NOMO-1 treated with DMSO at 0.1 percent for 48 hours (cell line): ENCODE measurements at regions not wholly inside any gene's neighbourhood (a gene's known extent, or its start where the extent isn't known, plus 50 kb on each side); places are given as distances from the start of the nearest gene placed in this dataset.

Experiments used
- DNase-seq: peaks from one replicate; lab custom pipeline; 2025; ENCODE audit not compliant: unreplicated experiment; lab: John Stamatoyannopoulos, UW

- DNase-seq: peak; percentile 1
Measured at GRCh38 chr5:68960456-68960855, 133.4 kb upstream of the SLC30A5 start.

GRCh38 chr5:68960961-68961360 is 132.9 kb upstream of the SLC30A5 start:
- no peak for DNase-seq

- no peak for DNase-seq
Measured at GRCh38 chr5:68961762-68962161, 132.1 kb upstream of the SLC30A5 start.

- peak; percentile 5 for DNase-seq
Measured at GRCh38 chr5:68962757-68963484, 130.9 kb upstream of the SLC30A5 start.

GRCh38 chr5:68964679-68965078 is 129.1 kb upstream of the SLC30A5 start:
- DNase-seq: no peak

DNA sequence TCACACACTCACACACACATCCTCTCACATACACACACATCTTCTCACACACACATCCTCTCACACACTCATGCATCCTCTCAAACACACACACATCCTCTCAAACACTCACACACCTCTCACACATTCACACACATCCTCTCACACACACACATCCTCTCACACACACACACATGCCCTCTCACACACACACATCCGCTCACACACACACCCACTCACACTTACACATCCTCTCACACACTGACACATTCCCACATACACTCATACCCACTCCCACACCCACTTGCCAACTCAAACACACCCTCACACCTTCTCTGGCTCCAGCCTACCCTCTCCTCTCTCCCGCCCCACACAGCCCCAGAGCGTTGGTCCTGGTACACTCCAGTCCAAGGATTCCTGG is 127.9 kb upstream of the SLC30A5 start:
- DNase-seq: no peak

- no peak for DNase-seq
Measured at GRCh38 chr5:68966596-68966995, 127.2 kb upstream of the SLC30A5 start.

DNA sequence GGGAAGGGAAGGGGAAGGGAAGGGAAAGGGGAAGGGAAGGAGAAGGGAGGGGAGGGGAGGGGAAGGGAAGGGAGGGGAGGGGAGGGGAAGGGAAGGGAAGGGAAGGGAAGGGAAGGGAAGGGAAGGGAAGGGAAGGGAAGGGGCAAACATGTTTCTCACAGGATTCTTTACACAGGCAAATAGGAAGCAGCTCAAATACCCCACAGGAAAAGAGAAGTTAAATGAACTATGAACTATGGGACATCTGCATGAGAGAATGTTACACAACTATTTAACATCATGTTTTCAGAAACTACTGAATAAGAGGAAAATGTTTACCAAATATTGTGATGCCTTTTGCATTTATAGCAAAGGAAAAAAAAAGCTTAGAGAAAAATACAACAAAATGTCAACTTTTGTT is 125.4 kb upstream of the SLC30A5 start:
- DNase-seq: peak; percentile 40

DNA sequence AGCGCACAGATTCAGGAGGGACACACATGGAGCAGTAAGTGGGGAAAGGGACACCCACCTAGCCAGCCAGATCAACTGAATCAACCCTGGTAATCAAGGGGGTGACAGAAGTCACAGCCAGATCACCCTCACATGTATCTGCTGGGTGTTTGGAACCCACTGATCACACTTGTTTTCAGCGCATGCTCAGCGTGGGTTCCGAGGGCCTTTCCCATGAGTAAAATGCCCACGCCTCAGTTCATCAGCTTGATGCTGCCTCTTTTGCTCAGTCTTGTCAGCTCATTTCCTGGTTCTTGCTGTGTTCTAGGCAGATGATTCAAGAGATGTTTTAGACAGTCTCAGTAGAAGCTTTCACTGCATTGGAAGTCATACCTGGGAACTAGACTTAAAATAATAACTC is 123.2 kb upstream of the SLC30A5 start:
- DNase-seq: no peak

GRCh38 chr5:68973696-68974095 is 120.1 kb upstream of the SLC30A5 start:
- DNase-seq: no peak

DNA sequence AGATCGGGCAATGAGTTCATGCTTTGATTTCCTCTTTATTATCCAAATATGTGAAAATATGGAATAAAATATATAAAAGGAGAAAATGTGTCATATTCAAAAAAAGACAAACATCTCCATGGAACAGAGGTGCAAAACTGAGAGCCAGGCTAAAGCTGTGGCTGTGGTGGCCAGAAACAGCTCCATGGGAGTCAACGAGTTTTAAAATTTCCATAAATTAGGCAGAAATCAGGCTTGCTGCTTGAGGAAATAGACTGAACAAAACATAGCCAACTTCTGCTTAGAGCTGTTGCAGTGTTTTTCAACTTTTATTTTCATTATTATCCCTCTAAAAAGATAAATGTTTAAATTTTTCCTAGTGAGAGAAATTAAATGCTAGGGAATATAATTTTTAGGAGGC is 110.8 kb upstream of the SLC30A5 start:
- DNase-seq: no peak

DNA sequence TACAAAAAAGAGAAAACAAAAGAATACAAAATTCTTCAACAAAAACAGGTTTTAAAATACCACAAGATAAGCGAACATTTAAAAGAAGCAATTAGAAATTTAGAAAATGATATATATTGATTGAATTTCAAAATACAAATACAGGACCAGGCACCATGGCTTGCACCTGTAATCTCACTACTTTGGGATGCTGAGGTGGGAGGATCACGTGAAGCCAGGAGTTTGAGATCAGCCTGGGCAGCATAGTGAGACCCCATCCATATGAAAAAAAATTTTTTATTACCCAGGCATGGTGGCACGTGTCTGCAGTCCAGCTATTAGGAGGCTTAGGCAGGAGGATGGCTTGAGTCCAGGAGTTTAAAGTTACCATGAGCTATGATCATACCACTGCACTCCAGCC is 109.9 kb upstream of the SLC30A5 start:
- DNase-seq: no peak

DNA sequence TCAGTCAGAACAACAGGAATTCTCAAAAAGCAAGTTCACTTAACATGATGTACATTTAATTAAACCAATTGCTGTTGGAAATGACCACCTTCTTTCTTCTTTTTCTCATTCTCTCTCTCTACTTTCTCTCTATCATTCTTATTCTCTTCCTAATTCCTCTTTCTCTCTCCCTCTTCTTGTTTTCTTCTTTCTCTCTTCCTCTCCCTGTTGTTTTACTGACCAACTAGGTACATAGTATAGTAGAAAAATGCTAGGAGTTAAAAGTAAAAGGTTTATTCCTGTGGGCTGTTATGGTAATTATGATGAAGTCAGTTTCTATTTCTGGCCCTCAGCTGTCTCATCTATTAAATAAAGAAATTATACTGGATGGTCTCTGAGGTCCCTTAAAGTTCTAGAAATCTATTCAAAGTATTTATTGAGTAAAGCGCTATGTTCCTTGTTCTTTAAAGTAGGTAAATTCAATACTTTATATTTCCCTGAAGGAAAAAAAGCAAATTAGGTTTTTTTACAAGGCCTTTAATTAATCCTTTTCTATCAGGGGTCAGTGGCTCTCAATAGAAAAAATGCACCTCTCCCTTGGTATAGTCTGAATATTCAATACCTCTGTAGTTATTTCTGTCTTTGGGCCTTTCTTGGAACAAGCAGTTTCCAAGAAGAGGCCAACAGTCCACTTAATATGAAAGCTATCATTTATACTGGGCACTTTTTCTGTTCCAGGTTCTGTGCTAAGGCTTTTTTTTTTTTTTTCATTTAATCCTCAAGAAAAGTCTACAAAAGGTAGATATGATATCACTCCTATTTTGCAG is 102.3 kb upstream of the SLC30A5 start:
- no peak for DNase-seq

GRCh38 chr5:68994645-68995044 is 99.2 kb upstream of the SLC30A5 start:
- no peak for DNase-seq

GRCh38 chr5:68995845-68996545 is 97.8 kb upstream of the SLC30A5 start:
- no peak for DNase-seq

DNA sequence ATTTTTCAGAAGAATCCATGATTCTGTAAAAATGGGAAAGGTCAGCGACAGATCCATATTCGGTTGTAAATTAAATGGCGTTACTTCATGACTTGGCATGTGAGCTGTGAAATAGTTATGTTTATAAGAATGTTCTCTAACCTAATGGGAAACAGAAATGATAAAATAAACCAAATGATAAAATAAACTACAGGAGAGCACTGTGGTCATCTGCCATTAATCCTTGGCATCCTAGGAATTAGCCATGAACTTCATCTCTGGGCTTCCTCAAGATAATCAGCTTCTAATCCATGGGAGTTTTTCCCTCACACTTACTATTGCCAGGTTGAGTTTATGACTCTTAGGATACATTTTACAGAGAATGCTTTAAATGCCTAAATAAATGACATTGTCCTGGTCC is 94.6 kb upstream of the SLC30A5 start:
- DNase-seq: no peak

GRCh38 chr5:69000216-69000919 is 93.4 kb upstream of the SLC30A5 start:
- no peak for DNase-seq

- DNase-seq: no peak
Measured at GRCh38 chr5:69000949-69001348, 92.9 kb upstream of the SLC30A5 start.

GRCh38 chr5:69001627-69002026 is 92.2 kb upstream of the SLC30A5 start:
- no peak for DNase-seq

DNA sequence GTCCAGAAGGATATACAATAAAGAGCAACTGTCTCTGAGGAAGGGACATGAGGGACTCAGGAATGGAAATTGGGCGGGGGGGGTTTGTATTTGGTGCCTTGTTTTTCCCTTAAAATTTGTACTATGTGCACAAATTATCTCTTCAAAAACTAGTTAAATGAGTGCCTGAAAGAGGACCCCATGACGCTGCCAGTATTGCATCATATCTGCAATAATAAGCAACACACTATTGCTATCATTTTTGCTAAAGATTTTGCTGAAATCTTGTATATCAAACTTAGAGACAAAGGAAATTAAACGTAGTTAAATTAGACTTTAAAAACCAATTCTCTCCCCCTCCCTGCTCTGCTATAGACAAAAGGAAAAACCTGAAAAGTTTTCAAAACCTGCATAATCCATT is 89.7 kb upstream of the SLC30A5 start:
- no peak for DNase-seq

DNA sequence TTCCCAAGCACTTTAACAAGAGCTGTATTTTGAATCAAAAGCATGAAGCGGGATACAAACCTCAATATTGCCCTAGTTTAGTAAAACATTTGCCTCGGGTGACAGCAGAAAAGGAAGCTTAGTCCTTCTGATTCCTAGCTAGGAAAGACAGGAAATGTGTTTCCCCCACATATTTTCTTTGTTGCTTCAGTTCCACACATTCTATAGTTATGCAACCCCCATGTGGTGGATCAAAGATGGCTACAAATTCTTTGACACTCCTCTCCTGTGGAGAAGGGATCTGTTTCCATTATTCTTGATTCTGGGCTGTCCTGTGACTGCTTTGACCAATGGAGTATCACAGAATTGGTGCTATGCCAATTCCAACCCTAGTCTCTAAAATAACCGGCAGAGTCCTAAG is 89.1 kb upstream of the SLC30A5 start:
- no peak for DNase-seq
